Spleen (tissue), 7 donors: ENCODE measurements at regions not wholly inside any gene's neighbourhood (a gene's known extent, or its start where the extent isn't known, plus 50 kb on each side); places are given as distances from the start of the nearest gene placed in this dataset.

Experiments
- CTCF ChIP-seq, 11 experiments: fragments of 200-600 bp in 7 of 11; fragments of 450-650 bp in 4 of 11; sonication (generic) in 4 of 11; IDR thresholded peaks in 8 of 11; conservative IDR thresholded peaks in 3 of 11; 1 replicate in 7 of 11; 2 replicates in 4 of 11; pipeline versions ENCODE4 v1.4.0 to v1.8.0; 2016 to 2021; ENCODE audit warnings: antibody characterized with exemption in 11 of 11, inconsistent platforms in 4 of 11, mild to moderate bottlenecking in 1 of 11
- POLR2A ChIP-seq, 3 donors: fragments of 450-650 bp; IDR thresholded peaks; one replicate each; pipeline ENCODE4 v1.5.1; 2017; ENCODE audit warnings: antibody characterized with exemption in 3 of 3, mild to moderate bottlenecking in 1 of 3
- donor health status: DM: no; HTN: no; CAD: no; lungs with moderate emphysema.
- donor health status: DM: no; HTN: no; CAD: no.
- donor health status: DM: no; HTN: no; CAD: no.

- no peak for TF ChIP-seq CTCF (IDR thresholded peaks at IDR 0.05 in 8 of 11, conservative IDR thresholded peaks at IDR 0.05 in 3 of 11)
- no peak for TF ChIP-seq POLR2A (IDR thresholded peaks at IDR 0.05)
Measured at GRCh38 chr14:98243332-98243731, 1028.7 kb downstream of the BCL11B start.
